HG02870 (cell line): ENCODE measurements at regions not wholly inside any gene's neighbourhood (a gene's known extent, or its start where the extent isn't known, plus 50 kb on each side); places are given as distances from the start of the nearest gene placed in this dataset.

ENCODE experiments used
- ATAC-seq: cut with Tn5 transposase; IDR thresholded peaks from one replicate; pipeline ENCODE4 v1.9.1; 2021; ENCODE audit warnings: mild to moderate bottlenecking, moderate library complexity; ENCODE audit not compliant: unreplicated experiment

DNA sequence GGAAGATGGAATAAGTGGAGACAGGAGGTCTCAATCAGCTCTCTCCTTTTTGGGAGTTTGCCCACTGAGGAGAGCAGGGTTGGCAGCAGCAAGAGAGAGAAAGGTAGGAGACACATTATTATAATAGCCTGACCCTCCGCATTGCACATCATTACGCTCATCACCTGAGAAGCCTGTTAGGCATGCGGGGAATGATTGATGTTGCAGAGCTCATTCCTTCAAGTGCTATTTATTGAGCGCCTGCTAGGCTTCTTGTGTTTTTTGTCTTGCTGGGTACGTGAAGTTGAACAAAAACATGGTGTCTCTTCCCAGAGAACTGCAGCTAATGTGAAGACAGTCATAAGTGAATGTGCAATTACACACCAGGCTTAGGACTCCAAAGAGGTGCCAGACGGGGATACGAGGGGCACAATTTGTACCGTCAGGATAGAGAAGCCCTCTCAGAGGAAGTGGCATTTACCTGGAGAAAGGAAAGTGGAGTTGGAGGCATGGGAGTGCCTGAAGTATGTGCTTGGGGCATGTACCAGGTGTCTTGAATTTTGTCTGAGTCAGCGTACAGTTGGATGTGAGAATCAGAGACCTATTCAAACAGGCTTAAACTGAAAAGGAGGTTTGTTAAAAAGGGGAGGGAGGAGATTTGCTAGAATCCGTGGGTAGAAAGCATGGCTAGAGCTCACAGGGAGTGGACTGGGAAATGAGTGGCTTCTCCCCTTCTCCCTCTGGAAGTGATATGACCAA lies 90.2 kb upstream of the SOD3 start:
- ATAC-seq, result no peak

DNA sequence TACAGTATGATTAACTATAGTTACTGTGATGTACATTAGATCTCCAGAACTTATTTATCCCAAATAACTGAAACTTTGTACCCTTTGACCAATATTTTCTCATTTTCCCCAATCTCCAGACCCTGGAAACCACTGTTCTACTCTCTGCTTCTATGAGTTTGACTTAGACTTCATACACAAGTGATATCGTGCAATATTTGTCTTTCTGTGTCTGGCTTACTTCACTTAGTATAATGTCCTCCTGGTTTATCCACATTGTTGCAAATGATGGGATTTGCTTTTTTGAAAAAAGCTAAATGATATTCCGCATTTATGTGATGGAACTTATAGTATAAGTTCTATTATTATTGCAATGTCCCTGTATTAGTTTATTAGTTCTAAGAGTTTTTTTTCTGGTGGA lies 81.8 kb upstream of the SOD3 start:
- ATAC-seq, result no peak

DNA sequence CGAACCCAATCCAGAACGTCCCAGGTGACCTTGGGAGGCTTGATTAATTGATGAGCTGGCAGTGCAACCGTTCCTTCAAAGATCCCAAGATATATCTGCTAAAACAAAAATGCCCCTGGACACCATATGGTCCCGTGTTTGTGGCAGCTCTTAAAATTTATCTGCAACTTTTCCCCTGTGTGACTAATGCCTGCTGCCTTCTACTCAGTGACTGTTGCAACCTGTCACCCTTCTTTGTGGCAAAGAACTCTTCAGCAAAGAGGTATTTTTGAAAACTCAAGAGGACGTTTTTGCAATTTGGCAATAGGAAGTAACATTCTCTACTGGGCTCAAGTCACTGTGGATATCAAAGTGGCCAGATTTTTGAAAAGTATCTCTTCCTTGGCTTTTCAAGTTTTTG lies 75.8 kb upstream of the SOD3 start:
- no peak for ATAC-seq

DNA sequence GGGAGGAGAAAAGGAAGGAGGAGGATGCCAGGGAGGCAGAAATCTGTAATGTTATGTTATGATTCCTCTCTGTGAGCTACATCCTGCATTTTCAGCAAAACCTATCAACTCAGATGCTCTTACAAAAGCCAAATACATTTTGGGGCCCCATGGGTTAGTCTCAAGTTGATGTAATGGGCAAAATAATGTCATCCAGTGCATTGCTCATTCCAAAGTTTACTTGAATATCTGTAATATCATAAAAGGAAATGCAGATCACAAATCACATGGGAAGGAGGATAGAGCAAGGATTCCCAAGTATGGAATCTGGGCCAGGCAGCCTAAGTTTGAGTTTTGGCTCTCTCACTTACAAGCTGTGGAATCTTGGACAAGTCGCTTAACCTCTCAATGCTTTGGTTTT lies 74.9 kb upstream of the SOD3 start:
- no peak for ATAC-seq

DNA sequence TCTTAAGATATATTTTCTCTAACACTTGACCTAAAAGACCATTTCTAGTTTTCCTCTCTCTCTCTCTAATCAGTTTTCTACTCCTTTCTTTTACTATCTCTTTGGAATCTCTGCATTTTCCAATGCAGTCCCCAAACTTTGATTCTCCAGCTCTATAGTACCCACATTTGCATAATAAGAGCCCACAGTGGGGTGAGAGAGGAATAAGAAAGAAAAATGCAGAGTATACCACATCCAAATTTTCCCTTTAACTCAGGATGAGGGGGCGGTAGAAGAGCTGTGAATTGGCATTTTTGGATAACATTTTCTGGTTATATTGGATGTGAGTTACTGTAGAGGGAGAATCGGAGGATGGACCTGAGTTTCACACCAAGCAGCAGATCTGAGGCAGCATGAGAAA lies 74.4 kb upstream of the SOD3 start:
- no peak for ATAC-seq

DNA sequence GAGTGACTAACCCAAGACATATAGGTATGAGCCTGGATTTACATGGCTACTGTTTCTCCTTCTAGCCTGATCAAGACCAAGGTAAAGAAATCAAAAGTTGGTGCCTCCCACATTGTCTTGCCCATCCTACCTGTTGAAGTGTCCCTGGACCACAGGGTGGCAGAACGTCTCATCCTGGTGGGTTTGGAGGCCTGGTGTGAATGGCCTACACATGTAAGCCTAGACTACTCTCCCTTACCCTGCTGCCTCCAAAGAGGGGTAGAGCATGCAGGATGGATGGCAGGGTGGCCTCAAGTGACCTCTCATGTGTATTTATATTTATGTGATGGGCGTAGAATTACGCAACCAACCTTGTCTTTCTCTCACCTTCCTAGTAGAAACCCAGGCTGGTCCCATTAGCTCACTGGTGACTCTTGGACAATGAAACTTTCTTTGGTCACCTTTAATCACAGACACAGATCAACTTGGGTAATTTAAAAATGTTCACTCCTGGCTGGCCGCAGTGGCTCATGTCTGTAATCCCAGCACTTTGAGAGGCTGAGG lies 73.3 kb upstream of the SOD3 start:
- ATAC-seq, result no peak

DNA sequence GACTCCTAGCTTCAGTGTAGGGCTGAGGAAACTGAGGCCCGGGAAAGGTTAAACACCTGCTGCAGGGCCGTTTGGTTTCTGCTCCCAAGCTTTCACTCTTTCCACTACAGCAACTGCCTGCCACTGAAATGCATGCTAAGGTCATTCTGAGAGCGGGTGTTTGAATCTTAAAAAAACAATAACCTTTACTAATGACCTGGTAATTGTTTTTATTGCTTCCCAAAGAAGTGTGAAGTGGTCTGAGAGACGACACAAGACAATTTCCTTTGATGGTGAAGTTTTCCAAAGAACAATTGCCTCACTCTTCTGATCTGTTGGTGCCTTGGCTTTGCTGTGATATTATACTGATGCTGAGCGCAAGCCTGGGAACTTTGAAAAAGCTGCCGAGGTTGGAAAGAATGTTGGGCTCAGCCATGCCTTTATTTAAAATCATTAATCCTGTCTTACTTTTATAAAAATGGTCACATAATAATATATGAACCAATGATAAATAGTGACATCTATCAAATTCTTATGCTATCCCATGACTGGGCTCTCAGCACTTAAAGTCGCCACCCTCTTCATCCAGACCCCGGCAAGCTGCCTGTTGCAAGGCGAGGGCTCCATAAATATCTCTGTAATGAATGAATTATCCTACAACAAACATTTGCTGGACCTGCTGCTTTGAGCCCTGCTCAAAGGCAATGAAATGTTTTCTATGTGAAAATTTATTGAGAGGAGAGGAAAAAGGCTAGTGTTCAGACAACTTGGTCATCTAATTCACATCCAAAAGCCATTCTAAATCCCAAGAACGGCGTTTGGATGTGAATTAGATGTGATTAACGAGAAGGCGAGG lies 67.8 kb upstream of the SOD3 start:
- ATAC-seq, result no peak

DNA sequence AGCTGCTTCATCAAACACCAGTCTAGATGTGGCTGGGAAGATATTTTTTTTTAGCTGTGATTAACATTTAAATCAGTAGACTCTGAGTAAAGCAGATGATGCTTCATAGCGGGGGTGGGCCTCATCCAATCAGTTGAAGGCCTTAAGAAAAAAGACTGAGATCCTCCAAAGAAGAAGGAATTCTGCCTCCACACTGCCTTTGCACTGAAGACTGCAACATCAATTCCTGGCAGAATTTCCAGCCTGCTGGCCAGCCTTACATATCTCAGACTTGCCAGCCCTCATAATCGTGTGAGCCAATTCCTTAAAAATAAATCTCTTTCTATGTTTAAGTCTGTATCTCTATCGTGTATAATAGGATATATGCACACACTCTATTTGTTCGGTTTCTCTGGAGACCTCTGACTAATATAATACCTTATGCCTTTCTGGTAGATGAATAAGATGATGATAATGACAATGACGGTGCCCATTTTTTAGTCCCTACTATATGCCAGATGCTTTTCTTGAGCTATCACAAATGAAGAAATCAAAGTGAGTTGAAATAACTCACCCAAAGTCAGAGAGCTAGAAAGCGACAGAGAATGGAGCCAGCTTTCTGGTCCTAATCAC lies 66.1 kb upstream of the SOD3 start:
- ATAC-seq, result no peak

DNA sequence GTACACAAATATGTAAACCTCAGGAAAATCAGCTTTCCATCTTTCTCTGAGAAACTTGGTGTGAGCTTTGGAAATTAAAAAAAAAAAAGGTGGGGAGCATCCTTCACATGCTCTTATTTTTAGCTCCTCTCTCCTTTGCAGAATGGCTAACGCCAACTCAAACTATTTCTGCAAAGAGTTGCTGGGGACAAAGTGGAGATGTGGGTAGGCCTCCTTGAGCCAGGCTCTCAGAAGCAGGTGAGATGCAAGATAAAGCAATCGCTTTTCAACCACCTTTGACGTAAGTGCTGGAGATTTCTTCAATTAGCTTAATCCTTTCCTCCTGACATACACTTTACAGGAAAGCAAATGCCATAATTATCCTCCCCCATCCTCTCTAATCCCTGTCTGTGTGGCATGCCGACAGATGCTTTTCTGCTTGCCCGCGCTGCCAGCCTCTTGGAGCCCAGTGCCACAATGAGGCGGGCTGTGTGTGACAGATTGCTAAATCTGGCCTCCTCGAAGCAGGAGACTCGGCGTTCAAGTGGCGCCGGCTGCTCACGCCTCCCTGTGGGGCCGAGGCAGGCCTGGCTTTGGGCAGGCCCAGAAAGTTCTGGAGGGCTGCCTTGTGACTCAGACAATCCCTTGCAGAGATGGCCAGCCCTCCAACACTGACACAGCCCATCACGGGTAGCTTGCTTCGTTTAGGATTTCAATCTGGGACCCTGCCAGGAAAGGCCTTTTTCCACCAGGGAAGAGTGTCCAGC lies 64.9 kb upstream of the SOD3 start:
- no peak for ATAC-seq

DNA sequence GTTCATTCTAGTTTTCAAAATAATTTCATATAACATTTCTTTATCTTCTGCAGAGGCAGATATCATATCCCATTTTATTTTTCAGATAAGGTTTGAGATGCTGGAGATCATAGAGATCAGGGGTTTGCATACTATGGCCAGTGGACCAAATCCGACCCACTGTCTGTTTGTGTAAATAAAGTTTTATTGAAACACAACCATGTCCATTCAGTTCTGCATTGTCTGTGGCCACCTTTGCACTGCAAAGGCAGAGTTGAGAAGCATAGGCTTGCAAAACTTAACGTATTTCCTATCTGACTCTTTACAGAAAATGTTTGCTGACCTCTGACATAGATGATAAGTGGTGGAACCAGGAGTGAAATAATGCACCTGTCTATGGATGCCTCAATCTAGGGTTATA lies 63.9 kb upstream of the SOD3 start:
- no peak for ATAC-seq

DNA sequence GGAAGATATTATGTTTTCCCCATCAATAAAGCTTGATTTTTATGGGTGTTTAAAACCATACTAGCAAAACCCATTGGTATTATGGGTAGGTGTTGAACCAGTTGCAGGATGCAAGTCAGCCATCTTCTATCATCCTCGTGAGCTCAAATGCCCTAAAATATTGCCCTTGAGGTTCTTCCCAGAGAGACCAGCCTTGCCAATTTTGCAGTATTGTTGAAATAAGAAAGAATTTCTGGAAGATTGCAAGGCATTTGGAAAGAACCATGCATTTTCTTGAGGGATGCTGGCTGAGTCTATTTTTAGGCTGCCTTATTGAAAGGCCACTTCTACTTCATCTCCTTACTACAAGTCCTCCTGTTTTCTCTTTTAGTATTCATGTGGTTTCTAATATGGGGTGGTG lies 60.9 kb upstream of the SOD3 start:
- ATAC-seq, result no peak

DNA sequence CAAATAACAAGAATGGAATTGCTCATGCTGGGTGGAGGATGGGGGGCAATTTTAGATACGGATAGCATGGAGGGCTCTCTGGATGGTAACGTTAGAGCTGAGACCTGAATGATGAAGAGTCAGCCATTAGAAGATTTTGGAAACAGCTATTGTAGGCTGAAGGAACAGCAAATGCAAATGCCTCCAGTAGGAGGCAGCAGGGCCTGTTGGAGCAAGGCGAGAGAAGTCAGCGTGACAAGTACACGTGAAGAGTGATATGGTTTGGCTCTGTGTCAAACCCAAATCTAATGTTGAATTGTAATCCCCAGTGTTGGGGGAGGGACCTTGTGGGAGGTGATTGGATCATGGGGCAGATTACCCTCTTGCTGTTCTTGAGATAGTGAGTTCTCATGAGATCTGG lies 59.3 kb upstream of the SOD3 start:
- no peak for ATAC-seq

DNA sequence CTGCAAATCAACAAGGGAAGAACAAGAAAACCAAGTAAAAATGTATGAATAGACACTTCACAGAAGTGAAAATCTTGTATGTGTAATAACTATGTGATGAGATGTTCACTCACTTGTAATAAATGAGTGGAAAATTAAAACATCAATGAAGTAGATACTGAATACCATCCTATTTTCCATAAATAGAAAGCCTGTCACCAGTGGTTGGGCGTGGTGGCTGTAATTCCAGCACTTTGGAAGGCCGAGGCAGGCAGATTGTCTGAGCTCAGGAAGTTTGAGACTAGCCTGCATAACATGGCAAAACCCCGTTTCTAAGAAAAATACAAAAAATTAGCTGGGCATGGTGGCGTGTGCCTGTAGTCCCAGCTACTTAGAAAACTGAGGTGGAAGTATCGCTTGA lies 53.5 kb upstream of the SOD3 start:
- ATAC-seq, result no peak

DNA sequence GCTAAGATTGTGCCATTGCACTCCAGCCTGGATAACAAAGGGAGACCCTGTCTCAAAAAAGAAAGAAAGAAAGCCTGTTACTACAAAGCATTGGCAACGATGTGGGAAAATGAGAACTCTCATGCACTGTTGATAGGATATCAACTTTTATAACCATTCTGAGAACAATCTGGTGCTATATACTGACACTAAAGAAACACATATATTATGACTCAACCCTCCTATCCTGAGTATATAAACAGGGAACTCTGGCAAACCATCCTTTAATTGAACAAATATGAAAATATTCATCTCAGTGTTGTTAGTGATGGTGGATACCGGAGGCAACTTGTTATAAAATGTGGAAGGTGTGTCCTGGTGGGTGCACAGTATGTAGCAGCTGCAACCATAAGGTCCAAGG lies 53.0 kb upstream of the SOD3 start:
- ATAC-seq, result no peak

DNA sequence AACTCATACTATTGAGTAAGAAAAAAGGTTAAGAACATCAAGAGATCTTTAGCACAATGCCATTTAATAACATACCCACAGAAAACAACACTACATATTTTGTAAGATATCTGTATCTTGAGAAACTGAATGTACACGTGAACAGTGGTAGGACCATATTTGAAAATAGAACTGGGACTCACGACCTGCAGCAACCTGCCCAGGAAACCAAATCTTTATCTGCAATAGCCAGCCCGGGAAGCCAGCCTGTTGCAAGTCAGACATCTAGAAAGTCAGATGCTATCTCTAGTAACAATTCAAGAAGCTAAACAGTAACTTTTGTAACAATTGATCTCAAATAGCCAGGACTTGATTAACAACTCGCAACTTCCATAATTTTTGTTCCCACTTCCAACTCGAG lies 52.6 kb upstream of the SOD3 start:
- no peak for ATAC-seq

DNA sequence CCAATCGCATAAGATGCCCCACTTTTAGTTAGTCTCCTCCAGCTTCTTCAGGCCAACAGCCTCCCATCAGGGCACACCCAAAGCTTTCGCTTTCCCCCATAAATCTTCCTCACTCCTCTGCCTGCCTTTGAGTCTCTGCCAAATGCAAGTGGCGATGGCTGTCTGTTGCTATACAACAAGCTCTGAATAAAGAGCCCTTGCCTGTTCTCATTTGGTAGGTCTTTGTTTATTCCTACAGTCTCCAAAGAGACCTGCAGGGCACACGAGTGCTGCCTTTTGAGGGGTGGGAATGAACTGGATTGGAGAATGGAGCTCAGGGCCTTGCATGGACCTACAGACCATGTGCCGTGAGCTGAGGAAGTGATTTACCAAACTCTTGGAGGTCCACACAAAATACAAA lies 52.2 kb upstream of the SOD3 start:
- no peak for ATAC-seq

DNA sequence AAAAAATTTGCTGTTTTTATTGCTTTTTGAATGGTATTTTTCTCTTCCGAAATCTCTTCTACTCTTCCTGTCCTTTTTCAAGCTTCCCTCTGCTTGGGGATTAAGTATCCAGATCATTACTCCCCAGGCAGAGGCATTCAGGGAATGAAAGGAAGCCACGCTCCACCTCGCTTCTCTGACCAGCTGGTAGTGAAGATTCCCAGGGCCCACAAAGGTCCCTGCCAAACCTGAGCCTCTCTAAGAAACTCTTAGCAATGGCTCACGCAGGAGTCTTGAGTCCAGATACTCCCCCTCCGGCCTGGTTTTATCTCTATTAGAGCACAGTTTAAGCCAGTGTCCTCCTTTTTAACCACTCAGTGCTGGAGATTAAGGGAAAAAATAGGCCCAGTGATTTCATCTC lies 51.4 kb upstream of the SOD3 start:
- no peak for ATAC-seq

DNA sequence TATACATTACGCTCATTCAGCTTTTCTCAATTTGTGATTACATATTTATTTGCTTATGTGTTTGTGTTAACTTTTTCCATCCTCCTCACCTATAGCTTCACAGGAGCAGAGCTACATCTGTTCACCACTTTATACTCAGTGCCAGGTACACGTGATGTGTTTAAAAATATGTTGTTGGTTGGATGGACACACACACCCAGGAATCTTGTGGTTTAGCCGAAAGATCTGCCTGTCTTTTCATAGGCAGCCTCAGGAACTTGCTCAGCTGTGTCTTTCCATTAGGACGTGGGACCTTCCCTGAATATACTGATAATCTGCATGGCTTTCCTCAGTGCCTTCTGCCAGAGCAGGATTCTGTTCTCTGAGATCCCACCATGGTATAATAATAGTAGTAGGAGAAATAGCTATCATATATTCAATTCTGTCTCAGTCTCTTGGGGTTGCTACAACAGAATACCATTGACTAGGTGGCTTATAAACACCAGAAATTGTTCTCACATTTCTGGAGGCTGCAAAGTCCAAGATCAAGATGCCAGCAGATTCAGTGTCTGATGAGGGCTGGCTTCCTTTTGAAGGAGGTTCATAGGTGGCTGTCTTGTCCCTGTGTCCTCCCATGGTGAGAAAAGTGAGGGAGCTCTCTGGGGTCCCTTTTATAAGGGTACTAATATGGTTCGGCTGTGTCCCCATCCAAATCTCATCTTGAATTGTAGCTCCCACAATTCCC lies 50.0 kb upstream of the SOD3 start:
- ATAC-seq, result no peak
